IPS DF 6.9 (cell line): ENCODE measurements at regions not wholly inside any gene's neighbourhood (a gene's known extent, or its start where the extent isn't known, plus 50 kb on each side); places are given as distances from the start of the nearest gene placed in this dataset.
"Not testable (repeated sequence)": the region's sequence is repeated elsewhere in the genome, so short reads cannot be mapped to it uniquely, and the experiment has no call there.

Source experiments
- DNase-seq: peaks from one replicate; pipeline ENCODE4 v3.0.0-alpha.2; 2013; ENCODE audit warnings: low read depth, low spot score
- H3K27ac ChIP-seq: one replicate; pipeline ENCODE4 v1.5.1; 2013; ENCODE audit warnings: low read length, control low read depth
- H3K27me3 ChIP-seq: 2 replicates; pipeline ENCODE4 v1.6.1; 2013; ENCODE audit warnings: mild to moderate bottlenecking, low read length; ENCODE audit not compliant: control insufficient read depth, insufficient read depth
- H3K36me3 ChIP-seq: 2 replicates; pipeline ENCODE4 v1.6.1; 2013; ENCODE audit warnings: low read length; ENCODE audit not compliant: control insufficient read depth, insufficient read depth
- H3K4me1 ChIP-seq: 2 replicates; pipeline ENCODE4 v1.6.1; 2013; ENCODE audit warnings: low read length; ENCODE audit not compliant: control insufficient read depth, insufficient read depth
- H3K4me3 ChIP-seq: 2 replicates; pipeline ENCODE4 v1.5.1; 2013; ENCODE audit warnings: mild to moderate bottlenecking, low read length
- H3K9me3 ChIP-seq: 2 replicates; pipeline ENCODE4 v1.6.1; 2013; ENCODE audit warnings: low read length, inconsistent platforms; ENCODE audit not compliant: control insufficient read depth, insufficient read depth
- WGBS: extraction: QIAGEN DNeasy Blood & Tissue Kit; methylation state at CpG from one replicate; pipeline ENCODE4 v1.1.7; 2013; ENCODE audit warnings: mixed read lengths, missing lambda C conversion rate; ENCODE audit not compliant: insufficient read length, insufficient coverage; 5-methylcytosine and 5-hydroxymethylcytosine counted together

DNA sequence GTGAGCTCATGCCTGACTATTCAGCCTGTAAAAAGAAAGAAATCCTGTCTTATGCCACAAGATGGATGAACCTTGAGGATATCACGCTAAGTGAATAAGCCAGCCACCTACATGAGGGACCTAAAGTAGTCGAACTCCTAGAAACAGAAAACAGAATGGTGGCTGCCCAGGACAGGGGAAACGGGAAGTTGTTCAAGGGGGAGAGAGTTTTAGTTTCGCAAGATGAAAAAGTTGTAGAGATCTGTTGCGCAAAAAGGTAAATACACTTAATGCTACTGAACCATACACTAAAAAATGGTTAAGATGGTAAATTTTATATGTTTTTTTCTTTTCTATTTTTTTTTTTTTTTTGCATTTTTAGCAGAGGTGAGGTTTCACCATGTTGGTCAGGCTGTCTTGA, 74.1 kb upstream of the RALY start:
- Histone ChIP-seq H3K36me3 (no peaks in the 10 kb centered on the region), H3K27me3 (no peaks in the 10 kb centered on the region), H3K4me1 (no peaks in the 10 kb centered on the region), H3K9me3 (no peaks in the 10 kb centered on the region), H3K27ac (no peak overlapping the region), H3K4me3 (no peak overlapping the region)
- no peak for DNase-seq
- WGBS, result no CpG with 5 or more reads among the region's 5 CpGs

DNA sequence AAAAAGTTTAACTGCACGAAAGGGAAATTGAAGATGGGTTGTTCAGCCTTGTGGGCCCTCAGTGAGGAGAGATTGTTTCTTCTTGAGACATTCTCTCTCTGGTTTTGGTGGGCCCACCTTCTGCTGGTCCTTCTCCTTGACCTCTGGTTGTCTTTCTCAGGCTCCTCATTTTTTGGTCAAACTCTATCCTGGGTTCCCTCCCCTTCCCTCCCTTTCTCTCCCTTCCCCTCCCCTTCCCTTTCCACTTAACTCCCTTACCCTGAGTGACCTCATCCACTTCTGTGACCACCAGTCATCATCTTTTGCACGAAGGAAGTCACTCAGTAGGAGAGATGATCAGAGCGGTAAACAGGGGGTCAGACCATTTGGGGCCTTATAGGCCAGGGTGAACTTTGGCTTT, 71.5 kb upstream of the RALY start:
- no peak overlapping the region for H3K27ac ChIP-seq
- no peaks in the 10 kb centered on the region for H3K36me3 ChIP-seq
- H3K27me3 ChIP-seq, result no peaks in the 10 kb centered on the region
- no peak for DNase-seq
- H3K4me1 ChIP-seq, result no peaks in the 10 kb centered on the region
- no peaks in the 10 kb centered on the region for H3K9me3 ChIP-seq
- no CpG with 5 or more reads among the region's 3 CpGs for WGBS
- H3K4me3 ChIP-seq, result no peak overlapping the region

DNA sequence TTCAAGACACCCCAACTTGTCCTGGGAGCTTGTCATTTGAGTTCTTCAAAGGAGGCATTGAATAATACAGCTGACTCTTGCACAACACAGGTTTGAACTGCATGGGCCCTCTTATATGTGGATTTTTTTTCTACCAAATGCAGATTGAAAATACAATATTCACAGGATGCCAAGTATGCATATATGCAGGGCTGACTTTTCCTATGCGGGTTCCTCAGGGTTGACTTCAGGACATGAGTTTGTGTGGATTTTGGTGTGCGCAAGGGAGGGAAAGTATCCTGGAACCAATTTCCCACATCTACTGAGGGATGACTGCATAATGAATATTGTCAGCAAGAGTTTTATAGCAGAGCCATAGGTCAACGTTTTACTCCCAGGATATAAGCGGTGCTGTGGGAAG, 70.0 kb upstream of the RALY start:
- H3K27me3 ChIP-seq, result no peaks in the 10 kb centered on the region
- WGBS, result no CpG with 5 or more reads among the region's 4 CpGs
- H3K9me3 ChIP-seq, result no peaks in the 10 kb centered on the region
- no peaks in the 10 kb centered on the region for H3K4me1 ChIP-seq
- no peaks in the 10 kb centered on the region for H3K36me3 ChIP-seq
- no peak overlapping the region for H3K4me3 ChIP-seq
- no peak overlapping the region for H3K27ac ChIP-seq
- DNase-seq, result no peak

DNA sequence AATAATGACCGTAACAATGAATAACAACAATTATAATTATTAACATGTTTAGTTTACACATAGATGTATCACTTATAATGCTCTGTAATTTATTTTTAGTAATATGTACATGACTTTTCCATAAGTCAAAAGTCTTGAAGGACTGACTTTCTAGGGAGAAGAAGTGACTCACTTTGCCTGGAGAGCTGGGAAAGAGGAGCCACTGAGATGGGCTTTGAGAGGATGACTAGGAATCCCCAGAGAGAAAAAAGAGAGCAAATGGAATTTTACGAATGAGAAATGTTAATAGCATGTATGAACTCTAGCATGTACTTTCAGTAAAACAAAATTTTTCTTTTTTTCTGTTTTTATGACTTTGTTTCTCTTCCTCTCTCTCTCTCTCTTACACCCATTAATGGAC, 67.8 kb upstream of the RALY start:
- WGBS, result no CpG with 5 or more reads among the region's 2 CpGs
- Histone ChIP-seq H3K4me1 (no peaks in the 10 kb centered on the region), H3K4me3 (no peak overlapping the region), H3K27ac (no peak overlapping the region), H3K27me3 (no peaks in the 10 kb centered on the region), H3K9me3 (no peaks in the 10 kb centered on the region), H3K36me3 (no peaks in the 10 kb centered on the region)
- DNase-seq, result no peak

DNA sequence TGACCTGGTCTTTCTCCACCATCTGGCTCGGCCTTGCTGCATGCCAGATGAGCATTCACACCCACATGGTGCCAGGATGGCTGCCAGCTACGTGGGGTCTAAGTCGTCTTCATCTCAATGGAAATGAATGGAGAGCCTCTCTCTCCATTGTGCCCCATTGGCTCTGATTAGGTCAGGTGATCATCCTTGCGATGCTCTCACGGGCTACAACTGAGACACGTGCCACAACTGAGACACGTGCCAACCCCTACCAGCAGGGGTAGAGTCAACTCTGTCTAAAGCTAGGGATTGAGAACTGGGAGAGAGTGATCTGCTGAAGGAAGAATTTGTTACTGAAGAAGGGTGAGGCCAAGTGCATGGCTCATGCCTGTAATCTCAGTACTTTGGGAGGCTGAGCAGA, 67.3 kb upstream of the RALY start:
- Histone ChIP-seq H3K36me3 (no peaks in the 10 kb centered on the region), H3K27ac (no peak overlapping the region), H3K9me3 (no peaks in the 10 kb centered on the region), H3K4me1 (no peaks in the 10 kb centered on the region), H3K27me3 (no peaks in the 10 kb centered on the region), H3K4me3 (no peak overlapping the region)
- WGBS, result no CpG with 5 or more reads among the region's 7 CpGs
- DNase-seq, result no peak

DNA sequence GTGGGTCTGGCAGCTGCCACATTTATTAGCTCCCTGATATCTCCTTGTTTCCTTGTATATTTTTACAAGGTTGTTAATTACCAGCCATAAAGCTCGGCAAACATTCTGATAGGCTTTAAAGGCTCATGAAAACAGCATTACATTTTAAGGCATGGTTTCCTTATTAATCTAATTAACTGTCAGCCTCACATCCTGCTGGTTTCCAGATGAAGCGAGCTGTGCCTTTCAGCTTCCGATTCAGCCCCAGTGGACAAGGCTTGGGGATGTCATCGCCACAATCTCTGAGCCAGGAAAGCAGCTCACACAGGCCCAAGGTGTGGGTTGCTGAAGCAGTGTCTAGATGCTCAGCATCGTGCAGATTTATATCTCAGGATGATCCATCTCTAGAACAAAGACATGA, 66.0 kb upstream of the RALY start:
- no peak for DNase-seq
- no peaks in the 10 kb centered on the region for H3K36me3 ChIP-seq
- H3K27me3 ChIP-seq, result no peaks in the 10 kb centered on the region
- H3K4me1 ChIP-seq, result no peaks in the 10 kb centered on the region
- H3K27ac ChIP-seq, result no peak overlapping the region
- whole genome bisulfite sequencing, result no CpG with 5 or more reads among the region's 5 CpGs
- no peaks in the 10 kb centered on the region for H3K9me3 ChIP-seq
- H3K4me3 ChIP-seq, result no peak overlapping the region

DNA sequence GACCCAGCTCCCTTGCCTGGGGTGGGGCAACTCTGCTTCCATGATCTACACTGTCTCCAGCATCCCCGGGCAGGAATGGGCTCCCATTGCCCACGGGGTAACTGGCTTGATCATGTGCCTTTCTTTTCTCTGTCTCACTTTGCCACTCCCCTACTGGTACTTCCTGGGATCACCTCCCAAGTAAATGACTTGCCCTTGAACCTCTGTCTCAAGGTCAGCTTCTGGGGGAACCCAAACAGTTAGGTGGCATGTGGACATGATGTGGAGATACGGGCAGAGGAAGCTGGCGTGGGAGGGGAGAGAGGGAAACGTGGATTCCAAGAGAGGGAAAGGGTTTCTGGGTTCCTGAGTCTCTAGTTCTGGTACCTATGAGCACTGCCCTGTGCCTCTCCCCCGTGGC, 63.8 kb upstream of the RALY start:
- Histone ChIP-seq H3K27ac (no peak overlapping the region), H3K4me3 (no peak overlapping the region), H3K36me3 (no peaks in the 10 kb centered on the region), H3K27me3 (no peaks in the 10 kb centered on the region), H3K4me1 (no peaks in the 10 kb centered on the region), H3K9me3 (no peaks in the 10 kb centered on the region)
- WGBS, result no CpG with 5 or more reads among the region's 6 CpGs
- DNase-seq, result no peak

DNA sequence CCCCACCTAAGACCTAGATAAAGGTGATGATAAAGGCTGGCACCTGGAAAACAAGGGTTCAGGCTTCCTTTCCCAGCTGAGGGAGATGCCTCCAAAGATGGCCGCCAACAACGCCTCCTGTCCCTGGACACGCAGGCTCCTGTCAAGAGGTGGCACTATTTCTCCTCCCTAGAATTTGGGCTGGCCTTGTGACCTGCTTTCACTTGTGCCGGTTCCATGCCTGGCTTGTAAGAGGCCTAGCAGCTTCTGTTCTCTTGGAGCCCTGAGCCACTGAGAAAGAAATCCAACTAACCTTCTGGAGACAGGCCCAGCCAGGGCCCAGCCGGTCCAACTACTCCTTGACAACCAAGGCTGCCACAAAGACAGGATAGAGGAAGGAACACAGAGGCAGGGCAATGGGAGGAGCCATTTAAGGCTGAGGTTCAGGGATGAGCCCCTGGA, 60.2 kb upstream of the RALY start:
- no peak overlapping the region for H3K4me3 ChIP-seq
- no peaks in the 10 kb centered on the region for H3K9me3 ChIP-seq
- no peaks in the 10 kb centered on the region for H3K27me3 ChIP-seq
- no peaks in the 10 kb centered on the region for H3K4me1 ChIP-seq
- peak; percentile 57 for DNase-seq
- H3K36me3 ChIP-seq, result no peaks in the 10 kb centered on the region
- WGBS, result no CpG with 5 or more reads among the region's 5 CpGs
- H3K27ac ChIP-seq, result no peak overlapping the region

DNA sequence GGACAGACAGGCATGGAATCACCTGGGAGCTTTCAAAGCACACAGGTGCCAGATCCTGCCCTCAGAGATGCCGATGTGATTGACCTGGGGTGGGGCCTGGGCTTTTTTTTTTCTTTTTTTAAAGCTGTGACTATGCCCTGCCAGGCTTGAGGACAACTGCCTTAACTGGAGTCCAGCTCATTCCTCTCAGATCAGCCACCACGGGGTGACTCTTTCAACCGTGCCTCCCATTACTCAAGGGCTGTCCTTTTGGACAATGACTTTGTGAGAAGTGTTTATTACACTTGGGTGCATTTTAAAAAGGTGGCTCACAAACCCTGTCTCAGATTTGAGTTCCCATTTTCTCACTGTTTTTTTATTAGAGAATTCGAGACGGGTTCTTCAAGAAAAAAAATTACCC, 57.1 kb upstream of the RALY start:
- no peaks in the 10 kb centered on the region for H3K9me3 ChIP-seq
- H3K4me1 ChIP-seq, result no peaks in the 10 kb centered on the region
- no peaks in the 10 kb centered on the region for H3K27me3 ChIP-seq
- H3K4me3 ChIP-seq, result no peak overlapping the region
- H3K36me3 ChIP-seq, result no peaks in the 10 kb centered on the region
- H3K27ac ChIP-seq, result no peak overlapping the region
- WGBS, result no CpG with 5 or more reads among the region's 5 CpGs
- DNase-seq, result no peak

DNA sequence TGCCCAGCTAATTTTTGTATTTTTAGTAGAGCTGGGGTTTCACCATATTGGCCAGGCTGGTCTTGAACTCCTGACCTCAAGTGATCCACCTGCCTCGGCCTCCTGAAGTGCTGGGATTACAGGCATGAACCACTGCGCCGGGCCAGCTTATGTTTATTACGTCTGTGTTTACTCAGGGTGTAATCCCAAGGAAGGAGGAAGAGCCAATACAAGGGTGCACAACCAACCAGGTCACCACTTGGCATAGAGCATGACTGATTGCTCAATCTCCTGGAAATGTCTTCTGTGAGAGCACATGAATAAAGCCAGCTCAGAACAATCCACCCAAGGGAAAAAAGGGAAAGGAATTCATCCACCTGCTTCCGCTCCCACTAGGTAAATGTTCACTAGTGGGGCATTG, 54.7 kb upstream of the RALY start:
- not testable (repeated sequence) for DNase-seq, H3K9me3 ChIP-seq, H3K36me3 ChIP-seq, H3K4me1 ChIP-seq, H3K27ac ChIP-seq, H3K27me3 ChIP-seq, H3K4me3 ChIP-seq
- no CpG with 5 or more reads among the region's 5 CpGs for WGBS

DNA sequence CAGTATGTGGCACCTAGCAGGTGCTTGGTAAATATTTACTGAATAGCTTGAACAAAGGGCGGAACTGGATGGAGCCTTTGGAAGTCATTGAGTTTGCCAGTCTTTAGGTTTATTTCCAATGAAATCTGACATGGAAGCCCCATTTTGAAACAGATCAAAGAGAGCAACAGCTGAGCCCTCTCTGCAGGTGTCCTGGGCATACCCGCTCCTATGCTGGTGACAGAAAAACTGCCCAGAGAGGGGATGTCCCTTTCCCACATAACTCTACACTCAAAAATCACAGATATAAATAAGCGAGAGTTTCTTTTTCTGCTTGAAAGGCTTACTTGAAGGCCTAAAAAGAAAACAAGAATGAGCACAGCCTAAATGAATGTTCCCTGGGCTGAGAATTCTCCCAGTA, 53.0 kb upstream of the RALY start:
- WGBS, result no CpG with 5 or more reads among the region's 3 CpGs
- H3K27me3 ChIP-seq, result no peaks in the 10 kb centered on the region
- no peaks in the 10 kb centered on the region for H3K36me3 ChIP-seq
- H3K9me3 ChIP-seq, result no peaks in the 10 kb centered on the region
- no peaks in the 10 kb centered on the region for H3K4me1 ChIP-seq
- DNase-seq, result no peak
- H3K4me3 ChIP-seq, result no peak overlapping the region
- H3K27ac ChIP-seq, result no peak overlapping the region
